AG09309 (cell line): ENCODE measurements at regions not wholly inside any gene's neighbourhood (a gene's known extent, or its start where the extent isn't known, plus 50 kb on each side); places are given as distances from the start of the nearest gene placed in this dataset.

Experiments used
- DNase-seq: peaks from one replicate; pipeline ENCODE4 v3.0.0-alpha.2; 2010; ENCODE audit warnings: low read depth
- H3K4me3 ChIP-seq: 2 replicates; pipeline ENCODE4 v1.5.1; 2011; ENCODE audit warnings: mild to moderate bottlenecking, low read depth, low read length, moderate library complexity; ENCODE audit not compliant: control insufficient read depth
- TF ChIP-seq, protein P1 (sequence below): IDR thresholded peaks from 2 replicates; pipeline ENCODE4 v1.5.1; 2011; ENCODE audit warnings: mild to moderate bottlenecking, low read depth, low read length, inconsistent platforms; ENCODE audit not compliant: insufficient read depth, control insufficient read depth; ENCODE audit errors: missing control alignments

DNA sequence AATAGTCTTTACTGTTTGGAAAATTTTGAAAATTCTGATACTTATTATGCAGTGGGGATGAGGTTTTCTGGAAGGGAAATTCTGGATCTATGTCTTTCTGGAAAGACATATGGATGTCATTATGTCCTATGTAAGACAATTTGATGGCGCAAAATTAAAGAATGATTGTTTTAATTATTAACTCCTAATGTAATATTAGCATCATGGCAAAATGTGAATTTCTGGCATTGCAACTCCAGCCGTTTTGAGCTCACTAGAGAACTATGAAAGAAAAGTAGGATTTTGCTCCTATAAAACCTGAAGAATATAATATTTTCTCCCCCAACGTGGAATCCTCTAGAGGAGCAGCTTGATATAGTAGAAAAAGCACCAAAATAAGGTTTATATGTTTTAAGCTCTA lies 243.2 kb downstream of the RFPL4B start:
- H3K4me3 ChIP-seq, result no peak overlapping the region
- TF ChIP-seq, protein P1, sequence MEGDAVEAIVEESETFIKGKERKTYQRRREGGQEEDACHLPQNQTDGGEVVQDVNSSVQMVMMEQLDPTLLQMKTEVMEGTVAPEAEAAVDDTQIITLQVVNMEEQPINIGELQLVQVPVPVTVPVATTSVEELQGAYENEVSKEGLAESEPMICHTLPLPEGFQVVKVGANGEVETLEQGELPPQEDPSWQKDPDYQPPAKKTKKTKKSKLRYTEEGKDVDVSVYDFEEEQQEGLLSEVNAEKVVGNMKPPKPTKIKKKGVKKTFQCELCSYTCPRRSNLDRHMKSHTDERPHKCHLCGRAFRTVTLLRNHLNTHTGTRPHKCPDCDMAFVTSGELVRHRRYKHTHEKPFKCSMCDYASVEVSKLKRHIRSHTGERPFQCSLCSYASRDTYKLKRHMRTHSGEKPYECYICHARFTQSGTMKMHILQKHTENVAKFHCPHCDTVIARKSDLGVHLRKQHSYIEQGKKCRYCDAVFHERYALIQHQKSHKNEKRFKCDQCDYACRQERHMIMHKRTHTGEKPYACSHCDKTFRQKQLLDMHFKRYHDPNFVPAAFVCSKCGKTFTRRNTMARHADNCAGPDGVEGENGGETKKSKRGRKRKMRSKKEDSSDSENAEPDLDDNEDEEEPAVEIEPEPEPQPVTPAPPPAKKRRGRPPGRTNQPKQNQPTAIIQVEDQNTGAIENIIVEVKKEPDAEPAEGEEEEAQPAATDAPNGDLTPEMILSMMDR, result no peak
- no peak for DNase-seq

DNA sequence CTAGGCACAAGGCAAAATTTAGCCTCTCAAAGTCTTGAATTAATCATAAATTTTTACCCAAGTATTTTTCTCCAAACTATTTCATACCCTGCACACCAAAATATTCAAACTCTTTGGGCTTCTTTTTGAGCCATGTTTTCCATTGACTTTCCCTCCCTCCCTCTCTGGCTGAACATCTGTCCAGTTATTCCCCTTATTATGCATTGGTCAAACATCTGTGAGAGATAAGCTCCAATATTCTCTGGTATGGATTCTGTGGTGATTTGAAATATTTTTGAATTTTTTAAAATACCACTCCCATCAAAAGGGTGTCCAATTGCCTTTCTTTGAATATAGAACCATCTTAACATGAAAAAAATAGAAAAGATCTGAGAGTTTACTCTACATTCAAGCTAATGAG lies 244.2 kb downstream of the RFPL4B start:
- no peak overlapping the region for H3K4me3 ChIP-seq
- no peak for DNase-seq
- TF ChIP-seq, protein P1, result no peak

DNA sequence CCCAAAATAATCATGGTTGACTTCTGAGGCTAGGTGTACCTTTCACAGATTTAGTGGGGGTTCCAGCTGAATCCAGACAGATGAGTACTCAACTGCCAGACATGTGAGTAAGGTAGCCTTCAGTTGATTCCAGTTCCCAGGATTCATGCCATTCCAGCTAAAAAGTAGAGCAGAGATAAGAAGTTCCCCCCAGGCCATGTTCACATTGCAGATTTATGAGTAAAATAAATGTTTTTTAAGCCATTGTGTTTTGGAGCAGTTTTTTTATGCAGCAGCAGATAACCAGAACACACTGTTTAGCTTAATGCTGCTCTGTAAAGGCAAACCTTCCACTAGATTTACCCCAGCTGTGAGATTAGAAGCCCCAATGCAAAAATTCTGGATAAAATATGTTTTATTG lies 245.0 kb downstream of the RFPL4B start:
- no peak overlapping the region for H3K4me3 ChIP-seq
- DNase-seq, result peak; percentile 11
- TF ChIP-seq, protein P1, result no peak

DNA sequence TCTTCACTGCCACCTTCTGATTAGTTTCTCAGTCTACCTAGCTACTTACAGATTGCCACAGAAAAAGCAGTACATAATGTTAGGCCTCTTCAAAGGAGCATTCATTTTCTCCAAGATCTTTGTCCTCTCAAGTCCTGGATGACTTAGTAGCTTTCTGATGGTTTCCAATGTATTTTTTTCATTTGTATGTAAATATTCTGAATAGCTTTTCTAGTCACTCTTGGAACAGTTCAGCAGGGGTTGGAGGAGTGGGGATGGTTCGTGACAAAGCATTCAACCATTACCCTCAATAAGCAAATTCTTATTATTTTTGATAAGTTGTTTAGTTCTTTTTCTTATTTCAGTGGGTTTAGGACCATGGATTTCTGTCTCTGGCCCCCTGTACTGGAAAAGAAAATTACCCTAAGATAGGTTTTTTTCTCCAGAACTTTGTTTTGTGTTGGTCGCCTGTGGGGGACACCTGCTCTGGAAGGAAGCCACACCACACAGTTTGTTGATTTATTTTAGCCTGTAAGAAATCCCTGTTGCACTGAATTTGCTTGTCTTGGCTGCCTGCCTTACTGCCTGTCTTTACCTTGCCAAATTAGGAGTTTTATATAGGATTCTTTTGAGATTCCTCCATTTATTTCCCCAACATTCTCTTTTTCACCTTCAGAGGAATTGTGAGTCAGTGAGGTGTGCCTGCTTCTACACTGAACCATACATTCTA lies 247.9 kb downstream of the RFPL4B start:
- TF ChIP-seq, protein P1, result no peak
- no peak for DNase-seq
- no peak overlapping the region for H3K4me3 ChIP-seq

DNA sequence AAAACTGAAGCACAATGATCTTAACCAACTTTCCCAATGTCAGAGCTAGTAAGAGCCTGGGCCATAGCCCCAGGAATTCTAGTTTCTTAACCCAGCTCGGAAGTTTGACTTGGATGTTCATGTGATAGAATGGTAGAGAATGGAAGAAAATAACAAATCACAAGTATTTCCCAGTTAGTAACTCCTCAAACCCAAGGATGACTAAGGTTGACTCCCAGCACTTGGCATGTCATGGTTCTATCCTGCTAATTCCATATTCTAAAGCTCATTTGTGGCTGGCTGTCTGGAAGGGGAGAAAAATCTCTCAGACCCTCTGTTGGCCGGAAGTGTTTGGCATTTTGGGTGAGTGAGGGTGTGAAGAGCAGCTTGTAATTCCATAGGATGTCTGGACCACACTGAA lies 248.7 kb downstream of the RFPL4B start:
- H3K4me3 ChIP-seq, result no peak overlapping the region
- TF ChIP-seq, protein P1, result no peak
- no peak for DNase-seq

DNA sequence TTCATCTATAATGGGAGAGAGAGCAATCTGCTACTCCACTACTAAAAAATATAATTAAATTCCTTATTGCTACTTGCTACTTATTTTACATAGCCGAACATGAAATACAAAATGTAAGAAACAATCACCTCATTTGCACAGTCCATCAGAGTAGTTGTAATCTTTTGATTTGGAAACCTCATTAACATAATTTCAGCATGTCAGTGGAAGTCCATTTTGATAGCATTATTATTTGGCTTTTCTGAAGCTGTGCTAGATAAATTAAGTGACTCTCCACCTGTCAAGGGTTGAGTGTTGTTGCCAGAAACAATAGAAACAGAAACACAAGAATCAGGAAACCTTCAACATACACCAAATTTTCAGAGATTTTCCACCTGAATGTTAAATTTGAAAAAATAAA lies 250.0 kb downstream of the RFPL4B start:
- TF ChIP-seq, protein P1, result no peak
- DNase-seq, result no peak
- H3K4me3 ChIP-seq, result no peak overlapping the region
